A673 (cell line): ENCODE measurements at regions not wholly inside any gene's neighbourhood (a gene's known extent, or its start where the extent isn't known, plus 50 kb on each side); places are given as distances from the start of the nearest gene placed in this dataset.
"Not testable (repeated sequence)": the region's sequence is repeated elsewhere in the genome, so short reads cannot be mapped to it uniquely, and the experiment has no call there.

Source experiments
- CTCF ChIP-seq: fragments of 300-800, 200-600 bp; sonication (generic); conservative IDR thresholded peaks from 2 replicates; pipeline ENCODE4 v1.5.1; 2017; ENCODE audit warnings: low read depth, mild to moderate bottlenecking, antibody characterized with exemption, low read length, moderate library complexity, mixed read lengths
- EZH2 ChIP-seq: fragments of 200-600 bp; sonication (generic); IDR thresholded peaks from 2 replicates; pipeline ENCODE4 v1.6.1; 2017; ENCODE audit warnings: borderline replicate concordance, low read depth, mild to moderate bottlenecking, mixed read lengths, antibody characterized with exemption, low read length; ENCODE audit not compliant: poor library complexity, severe bottlenecking

GRCh38 chr2:16915341-16915755 is 249.7 kb upstream of the CYRIA start:
- not testable (repeated sequence) for TF ChIP-seq CTCF, EZH2
